KMS-11 (cell line): ENCODE measurements at regions not wholly inside any gene's neighbourhood (a gene's known extent, or its start where the extent isn't known, plus 50 kb on each side); places are given as distances from the start of the nearest gene placed in this dataset.

Experiments used
- H2AFZ ChIP-seq: fragments of 200-600 bp; sonication (generic); 2 replicates; pipeline ENCODE4 v1.6.1; 2016; ENCODE audit warnings: antibody characterized with exemption, mixed run types, low read depth
- H3K27ac ChIP-seq: fragments of 200-600 bp; sonication (generic); 2 replicates; pipeline ENCODE4 v1.6.1; 2016; ENCODE audit warnings: mild to moderate bottlenecking, mixed run types
- H3K27me3 ChIP-seq: fragments of 200-600 bp; sonication (generic); 2 replicates; pipeline ENCODE4 v1.6.1; 2017; ENCODE audit warnings: mild to moderate bottlenecking, low read depth, mixed run types, moderate library complexity; ENCODE audit not compliant: insufficient read depth
- H3K36me3 ChIP-seq: fragments of 200-600 bp; sonication (generic); 2 replicates; pipeline ENCODE4 v1.6.1; 2017; ENCODE audit warnings: mild to moderate bottlenecking, mixed run types; ENCODE audit not compliant: insufficient read depth
- H3K4me1 ChIP-seq: fragments of 200-600 bp; sonication (generic); 2 replicates; pipeline ENCODE4 v1.6.1; 2016; ENCODE audit warnings: mild to moderate bottlenecking, low read depth, mixed run types; ENCODE audit not compliant: poor library complexity, severe bottlenecking
- H3K4me2 ChIP-seq: fragments of 200-600 bp; sonication (generic); 2 replicates; pipeline ENCODE4 v1.7.0; 2016; ENCODE audit warnings: mild to moderate bottlenecking, mixed run types
- H3K4me3 ChIP-seq: fragments of 200-600 bp; sonication (generic); IDR thresholded peaks from 2 replicates; pipeline ENCODE4 v1.6.1; 2017; ENCODE audit warnings: low read depth, low read length, mixed read lengths; ENCODE audit not compliant: insufficient read depth
- H3K79me2 ChIP-seq: fragments of 200-600 bp; sonication (generic); 2 replicates; pipeline ENCODE4 v1.6.1; 2016; ENCODE audit warnings: low read depth, mixed run types; ENCODE audit not compliant: insufficient read depth
- H3K9ac ChIP-seq: fragments of 200-600 bp; sonication (generic); 2 replicates; pipeline ENCODE4 v1.6.1; 2016; ENCODE audit warnings: mild to moderate bottlenecking, mixed run types
- H4K20me1 ChIP-seq: fragments of 200-600 bp; sonication (generic); 2 replicates; pipeline ENCODE4 v1.6.1; 2016; ENCODE audit warnings: mild to moderate bottlenecking, mixed run types; ENCODE audit not compliant: insufficient read depth
- CTCF ChIP-seq: fragments of 200-600 bp; sonication (generic); conservative IDR thresholded peaks from 2 replicates; pipeline ENCODE4 v1.6.1; 2017; ENCODE audit warnings: low read depth, mild to moderate bottlenecking, antibody characterized with exemption, low read length, moderate library complexity, mixed read lengths

- H4K20me1 ChIP-seq = no peaks in the 10 kb centered on the region
- no peaks in the 10 kb centered on the region for H3K27me3 ChIP-seq
- H3K9ac ChIP-seq = no peak overlapping the region
- TF ChIP-seq CTCF = no peak
- H3K4me2 ChIP-seq = no peak overlapping the region
- no peak overlapping the region for H2AFZ ChIP-seq
- H3K79me2 ChIP-seq = no peaks in the 10 kb centered on the region
- no peaks in the 10 kb centered on the region for H3K36me3 ChIP-seq
- no peaks in the 10 kb centered on the region for H3K4me1 ChIP-seq
- no peak overlapping the region for H3K4me3 ChIP-seq
- no peak overlapping the region for H3K27ac ChIP-seq
These were observed 440.4 kb upstream of the CDH20 start for GRCh38 chr18:60892855-60893254.

GRCh38 chr18:60893355-60894097 lies 439.7 kb upstream of the CDH20 start:
- Histone ChIP-seq H3K4me1 (no peaks in the 10 kb centered on the region), H2AFZ (no peak overlapping the region), H3K4me3 (no peak overlapping the region), H3K4me2 (no peak overlapping the region), H3K79me2 (no peaks in the 10 kb centered on the region), H3K27ac (no peak overlapping the region), H4K20me1 (no peaks in the 10 kb centered on the region), H3K9ac (no peak overlapping the region), H3K36me3 (no peaks in the 10 kb centered on the region), H3K27me3 (no peaks in the 10 kb centered on the region)
- no peak for TF ChIP-seq CTCF

GRCh38 chr18:60894254-60894945 lies 438.8 kb upstream of the CDH20 start:
- H3K79me2 ChIP-seq = no peaks in the 10 kb centered on the region
- H3K27ac ChIP-seq = no peak overlapping the region
- no peak overlapping the region for H3K9ac ChIP-seq
- no peaks in the 10 kb centered on the region for H3K27me3 ChIP-seq
- no peaks in the 10 kb centered on the region for H4K20me1 ChIP-seq
- no peak overlapping the region for H2AFZ ChIP-seq
- no peaks in the 10 kb centered on the region for H3K4me1 ChIP-seq
- H3K36me3 ChIP-seq = no peaks in the 10 kb centered on the region
- no peak overlapping the region for H3K4me3 ChIP-seq
- TF ChIP-seq CTCF = no peak
- H3K4me2 ChIP-seq = no peak overlapping the region

GRCh38 chr18:60895181-60895580 lies 438.0 kb upstream of the CDH20 start:
- no peaks in the 10 kb centered on the region for H4K20me1 ChIP-seq
- H3K4me1 ChIP-seq = no peaks in the 10 kb centered on the region
- no peaks in the 10 kb centered on the region for H3K36me3 ChIP-seq
- no peak overlapping the region for H2AFZ ChIP-seq
- no peaks in the 10 kb centered on the region for H3K79me2 ChIP-seq
- H3K27ac ChIP-seq = no peak overlapping the region
- H3K9ac ChIP-seq = no peak overlapping the region
- no peaks in the 10 kb centered on the region for H3K27me3 ChIP-seq
- no peak for TF ChIP-seq CTCF
- H3K4me3 ChIP-seq = no peak overlapping the region
- no peak overlapping the region for H3K4me2 ChIP-seq
